ENCODE measurements at regions not wholly inside any gene's neighbourhood (a gene's known extent, or its start where the extent isn't known, plus 50 kb on each side); places are given as distances from the start of the nearest gene placed in this dataset.

DNA sequence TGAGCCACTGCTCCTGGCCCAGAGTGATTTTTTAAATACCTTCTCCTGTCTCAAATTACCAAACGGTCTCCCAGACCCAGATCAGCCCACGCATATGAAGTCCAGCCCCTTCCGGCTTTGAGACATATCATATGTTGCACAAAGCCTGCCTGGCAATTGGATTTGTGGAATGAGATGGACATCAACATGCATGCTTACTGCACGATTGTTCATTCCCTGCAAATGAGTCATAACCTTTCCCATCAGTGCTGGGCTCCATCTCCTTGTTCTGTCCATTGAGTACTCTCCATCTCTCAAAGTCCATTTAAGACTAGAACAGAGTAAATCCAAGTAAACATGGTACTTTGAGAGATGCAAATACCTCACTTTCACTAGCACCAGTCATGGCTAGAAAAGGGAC, 612.2 kb upstream of the USP24 start:
- no peak for TF ChIP-seq CTCF (IDR thresholded peaks at IDR 0.05; ENCODE audit: borderline replicate concordance, control extremely low read depth, extremely low read depth, insufficient read depth, missing control alignments)
- in situ Hi-C loops (cut with MboI; ENCODE audit: low sequenced_read_pairs, unreplicated experiment) = no loop called here
- DNase-seq (ENCODE audit: low spot score) = no peak

- in situ Hi-C loops (cut with MboI; ENCODE audit: low sequenced_read_pairs, unreplicated experiment) = no loop called here
- no peak for TF ChIP-seq CTCF (IDR thresholded peaks at IDR 0.05; ENCODE audit: borderline replicate concordance, control extremely low read depth, extremely low read depth, insufficient read depth, missing control alignments)
- no peak for DNase-seq (ENCODE audit: low spot score)
Observed at GRCh38 chr1:55826381-55827080, 611.4 kb upstream of the USP24 start.

DNA sequence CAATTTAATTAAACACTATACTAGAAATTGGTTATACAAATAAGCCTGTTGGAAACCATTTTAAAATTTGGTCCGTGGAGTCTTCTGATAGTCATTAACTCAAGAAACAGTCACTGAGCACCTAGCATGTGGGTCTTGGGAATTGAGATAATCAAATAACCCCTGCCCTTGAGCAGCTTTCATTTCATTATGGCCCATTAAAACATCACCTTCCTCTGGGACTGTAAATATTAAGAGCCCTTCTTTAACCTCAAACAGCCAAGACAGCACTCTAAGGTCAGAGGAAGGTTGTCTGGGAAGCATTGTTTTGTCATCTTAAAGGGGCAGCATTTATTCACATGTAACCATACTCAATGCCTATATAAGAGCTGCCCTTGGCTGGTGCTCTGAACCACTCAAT, 610.3 kb upstream of the USP24 start:
- DNase-seq (ENCODE audit: low spot score) = no peak
- TF ChIP-seq CTCF (IDR thresholded peaks at IDR 0.05; ENCODE audit: borderline replicate concordance, control extremely low read depth, extremely low read depth, insufficient read depth, missing control alignments) = no peak
- in situ Hi-C loops (cut with MboI; ENCODE audit: low sequenced_read_pairs, unreplicated experiment) = no loop called here

DNA sequence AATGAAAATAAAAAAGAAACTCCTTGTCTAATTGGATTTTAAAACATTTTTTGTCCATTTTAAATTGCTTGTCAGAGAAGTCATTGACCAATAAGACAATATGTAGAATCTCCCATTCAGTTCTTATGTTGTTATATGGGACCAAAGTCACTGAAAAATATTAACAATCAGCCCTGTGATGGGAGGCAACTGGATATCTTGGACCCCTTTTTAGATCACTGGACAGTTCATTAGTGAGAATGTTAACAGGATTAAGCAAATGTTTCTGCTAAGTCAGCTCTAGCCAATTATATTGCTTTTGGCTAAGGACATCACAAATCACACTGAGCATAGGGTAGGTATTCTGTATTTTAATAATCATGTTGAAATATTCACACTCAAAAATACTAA, 609.1 kb upstream of the USP24 start:
- no peak for DNase-seq (ENCODE audit: low spot score)
- no peak for TF ChIP-seq CTCF (IDR thresholded peaks at IDR 0.05; ENCODE audit: borderline replicate concordance, control extremely low read depth, extremely low read depth, insufficient read depth, missing control alignments)
- in situ Hi-C loops (cut with MboI; ENCODE audit: low sequenced_read_pairs, unreplicated experiment) = no loop called here

- DNase-seq (ENCODE audit: low spot score) = no peak
- TF ChIP-seq CTCF (IDR thresholded peaks at IDR 0.05; ENCODE audit: borderline replicate concordance, control extremely low read depth, extremely low read depth, insufficient read depth, missing control alignments) = no peak
- in situ Hi-C loops (cut with MboI; ENCODE audit: low sequenced_read_pairs, unreplicated experiment) = no loop called here
Observed at GRCh38 chr1:55823541-55824250, 608.5 kb upstream of the USP24 start.

GRCh38 chr1:55822891-55823290, 607.7 kb upstream of the USP24 start:
- DNase-seq (ENCODE audit: low spot score) = no peak
- in situ Hi-C loops (cut with MboI; ENCODE audit: low sequenced_read_pairs, unreplicated experiment) = no loop called here
- TF ChIP-seq CTCF (IDR thresholded peaks at IDR 0.05; ENCODE audit: borderline replicate concordance, control extremely low read depth, extremely low read depth, insufficient read depth, missing control alignments) = no peak

Data from GM13976 (cell line).